ENCODE measurements at regions not wholly inside any gene's neighbourhood (a gene's known extent, or its start where the extent isn't known, plus 50 kb on each side); places are given as distances from the start of the nearest gene placed in this dataset.

DNA sequence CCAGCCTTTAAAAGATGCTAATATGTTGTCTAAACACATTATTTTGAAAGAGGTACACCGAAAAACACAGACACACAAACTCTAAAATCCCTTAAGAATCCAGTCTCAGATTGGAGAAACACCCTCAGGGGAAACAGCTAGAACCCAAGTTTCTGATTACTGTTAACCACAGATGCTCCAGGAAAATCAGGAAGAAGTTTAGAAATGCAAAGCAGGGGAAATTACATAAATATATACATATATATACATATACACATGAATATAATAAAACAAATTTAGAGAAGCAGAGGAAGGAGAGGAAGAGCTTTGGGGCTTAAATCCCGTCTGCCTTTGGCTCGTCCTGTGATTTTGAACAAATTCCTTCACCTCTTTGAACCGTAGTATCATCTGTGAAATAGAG, 73.2 kb upstream of the KLF4 start:
- H3K27ac Mint-ChIP-seq = no peak overlapping the region
- no peak overlapping the region for H3K4me3 Mint-ChIP-seq
- no peaks in the 10 kb centered on the region for H3K36me3 Mint-ChIP-seq
- H3K27me3 Mint-ChIP-seq = peaks cover 5% of the 10 kb centered on the region
- H3K4me1 Mint-ChIP-seq = no peaks in the 10 kb centered on the region
- peaks cover 0 to 4% (median 2%) of the 10 kb centered on the region in 3 donors for H3K9me3 Mint-ChIP-seq

DNA sequence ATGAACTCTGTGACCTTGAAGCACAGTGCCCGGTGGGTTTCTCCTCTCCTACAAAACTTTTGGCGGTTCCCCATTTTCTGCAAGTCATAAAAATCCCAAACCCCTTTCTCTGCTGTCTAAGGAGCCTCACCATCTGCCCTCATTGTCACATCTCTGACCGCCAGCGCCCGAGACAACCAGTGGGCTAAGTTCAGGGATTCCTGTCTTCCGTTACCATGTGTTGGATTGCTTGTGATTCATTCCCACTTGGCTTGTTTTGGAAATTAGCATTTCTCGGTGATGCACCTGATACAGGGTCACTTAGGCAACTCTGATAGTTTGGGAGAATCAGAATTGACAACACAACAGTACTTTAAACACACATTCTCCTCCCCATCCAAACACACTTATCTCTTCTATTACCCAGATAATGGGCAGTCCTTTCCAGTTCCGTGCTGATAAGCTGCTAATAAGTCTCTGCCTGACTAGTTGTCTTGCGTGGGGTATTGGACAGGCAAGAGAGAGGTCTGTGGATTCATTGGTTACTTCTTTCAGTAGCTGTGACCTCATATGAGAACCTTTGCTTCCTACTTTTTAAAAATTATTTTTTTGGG, 70.0 kb upstream of the KLF4 start:
- H3K27me3 Mint-ChIP-seq = peaks cover 2% of the 10 kb centered on the region
- H3K27ac Mint-ChIP-seq = no peak overlapping the region
- no peak overlapping the region for H3K4me3 Mint-ChIP-seq
- H3K9me3 Mint-ChIP-seq = peaks cover 0 to 2% (median 0%) of the 10 kb centered on the region in 3 donors
- H3K4me1 Mint-ChIP-seq = peaks cover 0 to 2% (median 0%) of the 10 kb centered on the region in 3 donors
- no peaks in the 10 kb centered on the region for H3K36me3 Mint-ChIP-seq

GRCh38 chr9:107557236-107557990, 67.8 kb upstream of the KLF4 start:
- peaks cover 2% of the 10 kb centered on the region for H3K27me3 Mint-ChIP-seq
- no peak overlapping the region for H3K27ac Mint-ChIP-seq

DNA sequence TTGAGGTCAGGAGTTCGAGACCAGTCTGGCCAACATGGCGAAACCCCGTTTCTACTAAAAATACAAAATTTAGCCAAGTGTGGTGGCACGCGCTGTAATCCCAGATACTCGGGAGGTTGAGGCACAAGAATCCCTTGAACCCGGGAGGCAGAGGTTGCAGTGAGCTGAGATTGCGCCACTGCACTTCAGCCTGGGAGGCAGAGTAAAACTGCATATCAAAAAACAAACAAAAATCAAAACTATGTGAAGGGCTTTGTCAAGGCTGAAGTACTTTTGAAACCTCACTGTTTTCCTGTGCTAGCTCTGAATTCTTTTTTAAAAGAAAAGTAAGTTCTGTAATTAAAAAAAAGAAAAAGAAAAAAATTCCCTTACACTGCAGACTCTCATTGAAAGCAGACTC, 65.1 kb upstream of the KLF4 start:
- Mint-ChIP-seq H3K27me3 (peaks cover 2% of the 10 kb centered on the region), H3K27ac (no peak overlapping the region), H3K36me3 (no peaks in the 10 kb centered on the region), H3K4me3 (no peak overlapping the region), H3K9me3 (no peaks in the 10 kb centered on the region), H3K4me1 (peaks cover 0 to 2% (median 0%) of the 10 kb centered on the region in 3 donors)

More at GRCh38 chr9:107557236-107557990, 67.8 kb upstream of the KLF4 start:
- H3K4me3 Mint-ChIP-seq = no peak overlapping the region
- H3K9me3 Mint-ChIP-seq = no peaks in the 10 kb centered on the region
- H3K4me1 Mint-ChIP-seq = peaks cover 0 to 2% (median 0%) of the 10 kb centered on the region in 3 donors
- H3K36me3 Mint-ChIP-seq = no peaks in the 10 kb centered on the region

- no peak overlapping the region for H3K4me3 Mint-ChIP-seq
- no peaks in the 10 kb centered on the region for H3K36me3 Mint-ChIP-seq
- no peaks in the 10 kb centered on the region for H3K9me3 Mint-ChIP-seq
- H3K27me3 Mint-ChIP-seq = peaks cover under 1% of the 10 kb centered on the region
- peak overlapping the region in 1 of 3 donors; percentile 62 for H3K27ac Mint-ChIP-seq
- H3K4me1 Mint-ChIP-seq = peaks cover 0 to 5% (median 0%) of the 10 kb centered on the region in 3 donors
Measured at GRCh38 chr9:107548298-107549142, 59.0 kb upstream of the KLF4 start.

DNA sequence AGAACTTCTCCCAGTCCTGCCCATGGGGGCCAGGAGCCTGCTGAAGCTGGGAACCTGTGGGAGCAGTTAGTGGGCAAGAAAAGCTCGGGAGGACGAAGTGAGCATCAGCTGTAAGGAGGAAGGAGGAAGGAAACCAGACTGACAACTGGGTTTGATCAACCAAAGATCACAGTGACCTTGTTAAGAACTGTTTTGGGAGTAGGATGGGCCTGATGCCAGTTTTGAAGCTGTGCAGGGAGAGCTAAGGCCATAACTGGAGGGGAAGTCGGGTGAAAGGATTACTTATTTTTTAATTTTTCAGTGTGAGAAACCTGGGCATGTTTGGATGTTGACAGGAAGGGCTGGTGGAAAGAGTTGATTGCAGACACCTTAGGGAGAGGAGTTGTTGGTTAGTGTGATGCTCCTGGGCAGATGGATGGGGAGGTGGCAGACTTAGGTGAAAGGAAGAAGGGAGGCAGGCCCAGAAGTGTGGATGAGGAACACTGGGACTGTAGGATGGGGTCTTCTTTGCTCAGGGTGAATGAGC, 58.3 kb upstream of the KLF4 start:
- Mint-ChIP-seq H3K9me3 (no peaks in the 10 kb centered on the region), H3K27ac (no peak overlapping the region), H3K4me3 (no peak overlapping the region), H3K27me3 (peaks cover 1% of the 10 kb centered on the region), H3K4me1 (peaks cover 0 to 5% (median 0%) of the 10 kb centered on the region in 3 donors), H3K36me3 (no peaks in the 10 kb centered on the region)

DNA sequence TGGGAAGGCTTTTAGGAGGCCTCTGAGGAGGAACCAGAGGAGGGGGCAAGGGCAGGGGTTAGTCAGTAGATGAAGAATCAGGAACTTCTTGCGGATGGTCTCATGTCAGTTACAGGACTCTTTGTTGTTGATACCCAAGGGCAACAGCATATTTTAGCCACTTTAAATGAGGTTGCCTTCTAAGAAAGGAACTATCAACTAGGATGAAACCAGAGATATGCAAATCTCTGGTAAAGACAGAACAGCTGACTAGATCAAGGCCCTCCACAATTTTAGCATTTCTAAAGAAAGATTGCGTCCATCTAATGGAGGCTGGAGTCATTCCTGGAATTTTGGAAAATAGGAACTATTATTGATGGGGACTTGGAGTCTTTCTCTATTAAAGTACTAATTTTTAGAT, 57.7 kb upstream of the KLF4 start:
- no peaks in the 10 kb centered on the region for H3K9me3 Mint-ChIP-seq
- H3K4me3 Mint-ChIP-seq = no peak overlapping the region
- peaks cover 0 to 5% (median 0%) of the 10 kb centered on the region in 3 donors for H3K4me1 Mint-ChIP-seq
- no peak overlapping the region for H3K27ac Mint-ChIP-seq
- no peaks in the 10 kb centered on the region for H3K36me3 Mint-ChIP-seq
- peaks cover 1% of the 10 kb centered on the region for H3K27me3 Mint-ChIP-seq

GRCh38 chr9:107546859-107547258, 57.3 kb upstream of the KLF4 start:
- H3K9me3 Mint-ChIP-seq = no peaks in the 10 kb centered on the region
- H3K27me3 Mint-ChIP-seq = peaks cover 1% of the 10 kb centered on the region
- H3K36me3 Mint-ChIP-seq = no peaks in the 10 kb centered on the region
- H3K4me1 Mint-ChIP-seq = peaks cover 0 to 5% (median 0%) of the 10 kb centered on the region in 3 donors
- no peak overlapping the region for H3K27ac Mint-ChIP-seq
- H3K4me3 Mint-ChIP-seq = no peak overlapping the region

GRCh38 chr9:107545036-107545435, 55.5 kb upstream of the KLF4 start:
- Mint-ChIP-seq H3K36me3 (no peaks in the 10 kb centered on the region), H3K9me3 (no peaks in the 10 kb centered on the region), H3K27ac (peak overlapping the region in 1 of 3 donors; percentile 15), H3K27me3 (peaks cover 3% of the 10 kb centered on the region), H3K4me1 (peaks cover 0 to 5% (median 1%) of the 10 kb centered on the region in 3 donors), H3K4me3 (no peak overlapping the region)

- Mint-ChIP-seq H3K27me3 (peaks cover 7% of the 10 kb centered on the region), H3K27ac (no peak overlapping the region), H3K9me3 (no peaks in the 10 kb centered on the region), H3K36me3 (no peaks in the 10 kb centered on the region), H3K4me3 (no peak overlapping the region), H3K4me1 (peaks cover 0 to 1% (median 0%) of the 10 kb centered on the region in 3 donors)
Measured at GRCh38 chr9:107542411-107543157, 53.0 kb upstream of the KLF4 start.

DNA sequence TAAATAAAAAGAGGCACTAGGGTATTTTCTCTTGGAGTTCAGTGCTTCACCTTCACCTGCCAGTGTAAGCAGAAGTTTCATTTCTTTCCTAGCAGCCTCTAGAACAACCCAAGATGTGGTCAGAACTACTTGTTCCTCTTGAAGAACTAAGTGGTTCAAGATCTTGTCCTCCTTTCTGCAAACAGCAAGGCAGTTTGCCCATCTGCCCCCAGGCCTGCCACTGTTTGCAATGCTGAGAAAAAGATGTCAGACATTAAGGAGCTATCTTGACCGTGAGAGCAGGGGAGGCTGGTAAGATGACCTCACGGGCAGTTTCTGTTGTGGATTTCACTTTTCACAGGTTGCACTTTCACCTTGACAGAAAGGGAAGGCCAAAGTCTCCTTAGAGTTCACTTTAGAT, 52.0 kb upstream of the KLF4 start:
- Mint-ChIP-seq H3K36me3 (no peaks in the 10 kb centered on the region), H3K4me1 (peaks cover 0 to 1% (median 0%) of the 10 kb centered on the region in 3 donors), H3K4me3 (no peak overlapping the region), H3K27me3 (peaks cover 7% of the 10 kb centered on the region), H3K27ac (no peak overlapping the region), H3K9me3 (no peaks in the 10 kb centered on the region)

GRCh38 chr9:107540164-107540561, 50.6 kb upstream of the KLF4 start:
- Mint-ChIP-seq H3K9me3 (no peaks in the 10 kb centered on the region), H3K27ac (no peak overlapping the region), H3K36me3 (no peaks in the 10 kb centered on the region), H3K4me3 (no peak overlapping the region), H3K27me3 (peaks cover 7% of the 10 kb centered on the region), H3K4me1 (peaks cover 0 to 1% (median 0%) of the 10 kb centered on the region in 3 donors)

DNA sequence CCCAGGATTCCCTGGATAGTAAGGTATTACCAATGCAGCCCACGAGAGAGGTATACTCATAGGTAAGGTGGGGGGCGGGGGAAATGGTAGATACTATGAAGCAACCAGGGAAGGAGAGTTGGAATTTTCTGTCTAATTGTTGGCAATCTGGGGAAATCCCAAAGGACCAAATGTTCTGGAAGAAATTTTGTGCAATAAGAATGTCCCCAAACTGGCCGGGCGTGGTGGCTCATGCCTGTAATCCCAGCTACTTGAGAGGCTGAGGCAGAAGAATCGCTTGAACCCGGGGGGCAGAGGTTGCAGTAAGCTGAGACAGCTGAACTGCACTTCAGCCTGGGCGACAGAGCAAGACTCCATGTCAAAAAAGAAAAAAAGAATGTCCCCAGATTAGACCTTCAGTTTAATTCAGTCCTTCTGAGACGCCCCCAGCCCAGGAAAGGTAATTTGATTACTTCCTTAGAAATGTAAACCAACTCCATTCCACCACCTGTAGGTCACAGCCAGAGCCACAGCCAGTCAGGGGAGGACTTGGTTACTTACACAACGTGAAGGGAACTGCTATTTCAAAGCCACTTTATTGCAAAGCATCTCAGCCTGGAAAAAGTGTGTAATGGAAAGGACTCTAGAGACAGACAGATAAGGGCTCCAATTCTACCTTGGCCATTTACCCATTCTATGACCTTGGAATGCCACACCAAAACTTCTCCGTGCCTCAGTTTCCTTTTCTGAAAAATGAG, 50.0 kb upstream of the KLF4 start:
- Mint-ChIP-seq H3K9me3 (no peaks in the 10 kb centered on the region), H3K4me1 (peaks cover 0 to 1% (median 0%) of the 10 kb centered on the region in 3 donors), H3K27me3 (peaks cover 7% of the 10 kb centered on the region), H3K27ac (no peak overlapping the region), H3K36me3 (no peaks in the 10 kb centered on the region), H3K4me3 (no peak overlapping the region)

Measured in IgD-negative memory B cell (primary cell).